Right lobe of liver (tissue), 6 donors: ENCODE measurements at regions not wholly inside any gene's neighbourhood (a gene's known extent, or its start where the extent isn't known, plus 50 kb on each side); places are given as distances from the start of the nearest gene placed in this dataset.

ENCODE experiments used
- ATAC-seq, 4 donors: fragments of 200-7000 bp; cut with Tn5 transposase; one replicate each; pipeline ENCODE4 v1.9.1; 2020; ENCODE audit warnings: mild to moderate bottlenecking in 4 of 4, moderate library complexity in 4 of 4
- DNase-seq, 3 donors: peaks; one replicate each; pipeline ENCODE4 v3.0.0-alpha.2; 2020
- H3K27ac ChIP-seq, 3 donors: fragments of 200-600 bp; one replicate each; pipeline ENCODE4 v1.8.0; 2022
- H3K27me3 ChIP-seq, 2 donors: fragments of 200-600 bp; one replicate each; pipeline ENCODE4 v1.8.0; 2022
- H3K36me3 ChIP-seq, 4 donors: fragments of 200-600 bp; sonication (generic) in 1 of 4; one replicate each; pipeline versions ENCODE4 v1.5.1 to v1.8.0; 2017 to 2022; ENCODE audit warnings: control low read depth in 1 of 4
- H3K4me1 ChIP-seq, 4 donors: fragments of 200-600 bp; sonication (generic) in 1 of 4; one replicate each; pipeline versions ENCODE4 v1.5.1 to v1.8.0; 2017 to 2022; ENCODE audit warnings: control low read depth in 1 of 4
- H3K4me3 ChIP-seq, 3 donors: fragments of 200-600 bp; one replicate each; pipeline ENCODE4 v1.8.0; 2022
- H3K9me3 ChIP-seq, 4 donors: fragments of 200-600 bp; sonication (generic) in 1 of 4; one replicate each; pipeline versions ENCODE4 v1.5.1 to v1.8.0; 2017 to 2022; ENCODE audit warnings: control low read depth in 1 of 4
- POLR2A ChIP-seq: fragments of 450-650 bp; IDR thresholded peaks from one replicate; pipeline ENCODE4 v1.6.1; 2017; ENCODE audit warnings: antibody characterized with exemption, mild to moderate bottlenecking
- WGBS: methylation state at CpG from one replicate; pipeline ENCODE4 v1.1.6; 2018; ENCODE audit warnings: low coverage, low lambda C conversion rate; ENCODE audit not compliant: insufficient coverage; ENCODE audit errors: missing lambda C conversion rate; 5-methylcytosine and 5-hydroxymethylcytosine counted together
- intact Hi-C, 2 donors: fragments of 100-400 bp; cut with DNase I; formaldehyde crosslinking; loops; one replicate each; pipeline versions ENCODE4 v1.11.2 to v1.14.1; 2022
- TF ChIP-seq, protein P1 (sequence below), 4 donors: fragments of 200-600 bp in 3 of 4; fragments of 450-650 bp in 1 of 4; IDR thresholded peaks; one replicate each; pipeline versions ENCODE4 v1.5.1 to v1.8.0; 2016 to 2022; ENCODE audit warnings: antibody characterized with exemption in 4 of 4, mild to moderate bottlenecking in 2 of 4
- donor health status: DM: no; HTN: yes; CAD: no.
- donor health status: DM: no; HTN: no; CAD: no.
- donor health status: DM: no; HTN: no; CAD: no.
- donor health status: DM: no; HTN: yes; CAD: no.
- donor health status: DM: no; HTN: yes; CAD: no.

DNA sequence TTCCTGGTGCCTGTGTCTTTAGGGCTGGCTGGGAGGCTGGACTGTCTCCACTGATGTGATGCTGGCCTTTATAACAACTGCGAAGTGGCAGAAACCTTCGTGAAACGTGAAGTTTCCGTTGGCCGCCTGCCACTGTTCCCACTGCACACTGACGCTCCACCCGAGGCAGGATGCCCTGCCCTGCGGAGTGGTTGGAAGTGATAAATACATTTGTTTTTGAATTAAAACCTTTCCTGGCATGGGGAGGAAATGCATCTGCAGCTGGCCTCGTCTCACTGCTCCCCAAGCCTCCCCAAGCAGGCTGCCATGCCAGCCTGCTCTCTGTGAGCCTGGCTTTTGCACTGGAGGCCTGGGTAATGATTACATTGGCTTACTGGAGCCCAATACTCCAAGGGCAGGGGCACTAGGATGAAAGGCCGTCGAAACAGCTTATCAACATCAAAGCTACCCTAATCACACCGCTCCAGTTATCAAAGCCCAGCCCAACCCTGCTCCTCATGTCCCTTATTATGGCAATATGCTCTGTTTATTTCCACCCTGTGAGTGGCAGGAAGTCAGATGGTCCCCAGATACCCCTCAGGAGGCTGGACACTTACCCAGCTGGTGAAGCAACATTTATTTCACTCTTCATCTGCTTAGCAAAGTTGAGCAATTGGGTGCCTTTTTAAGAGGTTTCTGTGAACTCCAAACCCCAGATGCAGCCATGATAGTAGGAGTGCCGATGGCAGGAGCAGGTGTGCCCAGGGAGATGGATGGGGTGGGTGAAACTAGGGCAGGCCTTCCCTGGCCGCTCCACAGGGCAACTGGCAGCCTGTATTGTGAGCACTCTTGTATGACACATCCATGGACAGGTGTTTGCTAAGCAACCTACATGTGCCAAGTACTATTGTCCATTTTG, 97.4 kb upstream of the ITGA6 start:
- Histone ChIP-seq H3K4me1 (no peaks in the 10 kb centered on the region), H3K36me3 (no peaks in the 10 kb centered on the region), H3K27me3 (no peaks in the 10 kb centered on the region), H3K9me3 (no peaks in the 10 kb centered on the region), H3K27ac (no peak overlapping the region), H3K4me3 (no peak overlapping the region)
- DNase-seq (peak in 2 of 3 donors; percentile 23 to 62), ATAC-seq (peak; percentile 21 to 76 (median 54))
- intact Hi-C loops = loop anchor here in 1 of 2 donors (10.0 kb wide), 1 partner anchor 125 kb away; no protein-coding TSS in a partner anchor
- TF ChIP-seq, protein P1, sequence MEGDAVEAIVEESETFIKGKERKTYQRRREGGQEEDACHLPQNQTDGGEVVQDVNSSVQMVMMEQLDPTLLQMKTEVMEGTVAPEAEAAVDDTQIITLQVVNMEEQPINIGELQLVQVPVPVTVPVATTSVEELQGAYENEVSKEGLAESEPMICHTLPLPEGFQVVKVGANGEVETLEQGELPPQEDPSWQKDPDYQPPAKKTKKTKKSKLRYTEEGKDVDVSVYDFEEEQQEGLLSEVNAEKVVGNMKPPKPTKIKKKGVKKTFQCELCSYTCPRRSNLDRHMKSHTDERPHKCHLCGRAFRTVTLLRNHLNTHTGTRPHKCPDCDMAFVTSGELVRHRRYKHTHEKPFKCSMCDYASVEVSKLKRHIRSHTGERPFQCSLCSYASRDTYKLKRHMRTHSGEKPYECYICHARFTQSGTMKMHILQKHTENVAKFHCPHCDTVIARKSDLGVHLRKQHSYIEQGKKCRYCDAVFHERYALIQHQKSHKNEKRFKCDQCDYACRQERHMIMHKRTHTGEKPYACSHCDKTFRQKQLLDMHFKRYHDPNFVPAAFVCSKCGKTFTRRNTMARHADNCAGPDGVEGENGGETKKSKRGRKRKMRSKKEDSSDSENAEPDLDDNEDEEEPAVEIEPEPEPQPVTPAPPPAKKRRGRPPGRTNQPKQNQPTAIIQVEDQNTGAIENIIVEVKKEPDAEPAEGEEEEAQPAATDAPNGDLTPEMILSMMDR (IDR thresholded peaks at IDR 0.05) = no peak
- no peak for TF ChIP-seq POLR2A
- WGBS = 27% methylated on average over 6 of the region's 14 CpGs

DNA sequence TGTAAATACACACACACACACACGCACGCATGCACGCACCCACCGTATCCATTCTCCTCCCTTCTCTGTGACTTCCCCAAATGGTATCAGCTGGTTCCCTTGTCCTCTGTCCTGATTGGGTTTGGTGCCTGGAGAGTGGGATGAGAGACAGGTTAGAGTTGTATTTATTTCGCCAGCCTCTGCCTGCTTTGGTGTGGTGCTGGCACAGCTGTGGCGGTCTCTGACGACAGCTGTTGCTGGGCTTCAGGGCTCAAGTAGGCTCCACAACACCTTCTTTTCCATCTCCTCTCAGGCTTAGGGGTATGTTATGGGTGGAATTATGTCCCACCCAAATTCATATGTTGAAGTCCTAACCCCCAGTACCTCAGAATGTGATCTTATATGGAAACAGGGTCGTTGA, 94.9 kb upstream of the ITGA6 start:
- intact Hi-C loops = loop anchor here in 1 of 2 donors (10.0 kb wide), 1 partner anchor 122 kb away; no protein-coding TSS in a partner anchor
- ATAC-seq (no peak), DNase-seq (no peak)
- Histone ChIP-seq H3K36me3 (no peaks in the 10 kb centered on the region), H3K4me3 (no peak overlapping the region), H3K27me3 (no peaks in the 10 kb centered on the region), H3K27ac (no peak overlapping the region), H3K9me3 (no peaks in the 10 kb centered on the region), H3K4me1 (no peaks in the 10 kb centered on the region)
- TF ChIP-seq, protein P1 (IDR thresholded peaks at IDR 0.05) = no peak
- TF ChIP-seq POLR2A = no peak
- 79% methylated on average over 8 of the region's 8 CpGs for WGBS

DNA sequence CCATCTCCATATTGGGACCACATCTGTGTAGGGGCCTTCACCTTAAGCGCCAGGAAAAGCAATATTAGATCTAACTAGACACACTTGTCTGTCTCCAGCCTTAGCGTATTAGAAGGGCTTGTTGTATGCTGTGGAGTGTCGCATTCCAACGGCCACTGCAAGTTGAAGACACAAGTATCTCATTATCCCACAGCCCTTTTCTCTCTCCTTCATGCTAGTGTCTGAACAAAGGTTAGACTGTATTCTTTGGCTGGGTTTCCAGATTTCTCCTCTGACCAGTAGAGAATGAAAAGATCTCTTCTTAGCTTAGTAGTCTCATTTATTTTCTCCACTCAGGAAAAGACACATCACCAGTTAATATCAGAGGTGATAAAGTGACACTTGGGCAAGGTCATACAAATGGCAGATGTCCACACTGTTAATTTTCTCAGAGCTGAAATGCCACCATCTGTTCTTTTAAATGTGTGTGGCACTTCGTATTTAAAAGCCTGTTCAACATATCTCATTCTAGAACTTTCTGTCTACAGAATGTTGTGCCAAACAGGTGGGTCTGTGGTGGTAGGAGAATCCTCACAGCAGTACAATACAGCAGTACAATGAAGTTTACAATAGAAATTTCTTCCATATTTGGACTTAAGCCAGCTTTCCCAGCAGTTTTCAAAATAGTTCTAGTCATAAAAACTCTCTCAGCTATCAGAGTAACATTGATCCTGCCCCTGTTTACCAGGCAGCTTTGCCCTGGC, 94.0 kb upstream of the ITGA6 start:
- DNase-seq (no peak), ATAC-seq (no peak)
- no peaks in the 10 kb centered on the region for H3K9me3 ChIP-seq
- intact Hi-C loops = loop anchor here in 1 of 2 donors (10.0 kb wide), 1 partner anchor 121 kb away; no protein-coding TSS in a partner anchor
- no peaks in the 10 kb centered on the region for H3K27me3 ChIP-seq
- no peak overlapping the region for H3K27ac ChIP-seq
- 81% methylated on average over 3 of the region's 5 CpGs for WGBS
- no peak for TF ChIP-seq POLR2A
- TF ChIP-seq, protein P1 (IDR thresholded peaks at IDR 0.05) = no peak
- no peak overlapping the region for H3K4me3 ChIP-seq
- no peaks in the 10 kb centered on the region for H3K36me3 ChIP-seq
- no peaks in the 10 kb centered on the region for H3K4me1 ChIP-seq

DNA sequence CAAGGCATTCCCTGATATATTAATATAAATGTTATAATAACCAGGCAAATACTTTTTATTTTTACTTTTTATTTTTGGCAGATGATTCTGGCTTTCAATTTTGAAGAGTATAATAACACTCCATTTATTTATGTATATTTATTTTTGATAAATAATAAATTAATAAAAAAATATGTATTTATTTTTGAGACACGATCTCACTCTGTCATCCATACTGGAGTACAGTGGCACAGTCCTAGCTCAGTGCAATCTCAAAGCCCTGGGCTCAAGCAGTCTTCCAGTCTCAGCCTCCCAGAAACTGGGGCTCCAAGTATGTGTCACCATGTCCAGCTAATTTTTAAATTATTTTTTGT, 93.4 kb upstream of the ITGA6 start:
- H3K36me3 ChIP-seq = no peaks in the 10 kb centered on the region
- 86% methylated on average over 1 of the region's 1 CpG for WGBS
- no peak for ATAC-seq
- H3K4me1 ChIP-seq = no peaks in the 10 kb centered on the region
- no peaks in the 10 kb centered on the region for H3K27me3 ChIP-seq
- intact Hi-C loops = loop anchor here in 1 of 2 donors (10.0 kb wide), 1 partner anchor 121 kb away; no protein-coding TSS in a partner anchor
- H3K27ac ChIP-seq = no peak overlapping the region
- no peak for TF ChIP-seq POLR2A
- TF ChIP-seq, protein P1 (IDR thresholded peaks at IDR 0.05) = no peak
- H3K4me3 ChIP-seq = no peak overlapping the region
- no peaks in the 10 kb centered on the region for H3K9me3 ChIP-seq
- DNase-seq = no peak
